Stimulated activated memory B cell treated with anti-CD40 and anti-IgM and Interleukin-4, amounts not matched to agents 10 μg/mL and 1 μg/mL and 100 μg/mL, for 72 hours (primary cell): ENCODE measurements at regions not wholly inside any gene's neighbourhood (a gene's known extent, or its start where the extent isn't known, plus 50 kb on each side); places are given as distances from the start of the nearest gene placed in this dataset.

Experiments
- ATAC-seq: fragments of 150-1000 bp; cut with Tn5 transposase; 2 replicates; pipeline ENCODE4 v1.10.0; 2021
- H3K27ac Mint-ChIP-seq: one replicate; pipeline ENCODE4 v1.8.0; 2022; ENCODE audit warnings: mild to moderate bottlenecking, mixed read lengths
- H3K27me3 Mint-ChIP-seq: one replicate; pipeline ENCODE4 v1.8.0; 2022; ENCODE audit warnings: mixed read lengths
- H3K36me3 Mint-ChIP-seq: one replicate; pipeline ENCODE4 v1.8.0; 2022; ENCODE audit warnings: mixed read lengths
- H3K4me1 Mint-ChIP-seq: one replicate; pipeline ENCODE4 v1.8.0; 2022; ENCODE audit warnings: mixed read lengths
- H3K4me3 Mint-ChIP-seq: one replicate; pipeline ENCODE4 v1.8.0; 2022; ENCODE audit warnings: mild to moderate bottlenecking, moderate library complexity, mixed read lengths
- H3K9me3 Mint-ChIP-seq: one replicate; pipeline ENCODE4 v1.8.0; 2022; ENCODE audit warnings: mixed read lengths

- no peaks in the 10 kb centered on the region for H3K9me3 Mint-ChIP-seq
- no peak for ATAC-seq
- no peaks in the 10 kb centered on the region for H3K27me3 Mint-ChIP-seq
- no peaks in the 10 kb centered on the region for H3K36me3 Mint-ChIP-seq
- no peak overlapping the region for H3K4me3 Mint-ChIP-seq
- no peak overlapping the region for H3K27ac Mint-ChIP-seq
- H3K4me1 Mint-ChIP-seq, result no peaks in the 10 kb centered on the region
Measured at GRCh38 chr4:45155081-45155777, 428.9 kb upstream of the GNPDA2 start.

GRCh38 chr4:45147866-45148265 lies 421.5 kb upstream of the GNPDA2 start:
- Mint-ChIP-seq H3K27me3 (no peaks in the 10 kb centered on the region), H3K9me3 (peaks cover 4% of the 10 kb centered on the region), H3K4me3 (no peak overlapping the region), H3K4me1 (no peaks in the 10 kb centered on the region), H3K36me3 (no peaks in the 10 kb centered on the region), H3K27ac (no peak overlapping the region)
- no peak for ATAC-seq

GRCh38 chr4:45131020-45131419 lies 404.7 kb upstream of the GNPDA2 start:
- Mint-ChIP-seq H3K4me1 (no peaks in the 10 kb centered on the region), H3K27ac (no peak overlapping the region), H3K36me3 (no peaks in the 10 kb centered on the region), H3K27me3 (no peaks in the 10 kb centered on the region), H3K4me3 (no peak overlapping the region), H3K9me3 (peaks cover 6% of the 10 kb centered on the region)
- no peak for ATAC-seq

GRCh38 chr4:45122406-45122805 lies 396.1 kb upstream of the GNPDA2 start:
- ATAC-seq, result no peak
- Mint-ChIP-seq H3K4me3 (no peak overlapping the region), H3K27me3 (no peaks in the 10 kb centered on the region), H3K9me3 (peaks cover 4% of the 10 kb centered on the region), H3K4me1 (no peaks in the 10 kb centered on the region), H3K36me3 (no peaks in the 10 kb centered on the region), H3K27ac (no peak overlapping the region)

GRCh38 chr4:45121426-45121975 lies 395.1 kb upstream of the GNPDA2 start:
- Mint-ChIP-seq H3K4me3 (no peak overlapping the region), H3K4me1 (no peaks in the 10 kb centered on the region), H3K27ac (no peak overlapping the region), H3K36me3 (no peaks in the 10 kb centered on the region), H3K9me3 (peaks cover 4% of the 10 kb centered on the region), H3K27me3 (no peaks in the 10 kb centered on the region)
- no peak for ATAC-seq

DNA sequence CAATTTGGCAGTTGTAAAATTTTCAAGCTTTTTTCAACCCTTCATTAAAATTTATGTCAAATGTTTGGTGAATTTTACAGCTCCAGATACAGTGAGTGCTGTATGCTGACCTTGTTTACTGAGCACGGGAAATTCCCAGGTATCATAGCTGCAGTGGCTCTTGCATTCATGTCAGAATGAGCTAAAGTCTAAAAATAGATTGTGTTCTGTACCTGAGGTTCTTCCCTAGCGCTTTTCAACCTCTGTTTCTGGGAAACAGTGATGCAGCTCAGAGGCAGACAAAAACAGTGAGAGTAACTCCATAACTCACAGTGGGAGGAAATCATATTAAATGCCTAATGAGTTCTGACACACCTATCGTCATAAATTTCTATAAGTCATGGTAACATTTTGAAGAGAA lies 393.8 kb upstream of the GNPDA2 start:
- no peaks in the 10 kb centered on the region for H3K36me3 Mint-ChIP-seq
- no peak for ATAC-seq
- H3K27ac Mint-ChIP-seq, result no peak overlapping the region
- no peak overlapping the region for H3K4me3 Mint-ChIP-seq
- no peaks in the 10 kb centered on the region for H3K27me3 Mint-ChIP-seq
- H3K4me1 Mint-ChIP-seq, result no peaks in the 10 kb centered on the region
- peaks cover 4% of the 10 kb centered on the region for H3K9me3 Mint-ChIP-seq

- ATAC-seq, result no peak
Measured at GRCh38 chr4:45119376-45119775, 393.0 kb upstream of the GNPDA2 start.

GRCh38 chr4:45102716-45103115 lies 376.4 kb upstream of the GNPDA2 start:
- ATAC-seq, result no peak
- Mint-ChIP-seq H3K27me3 (no peaks in the 10 kb centered on the region), H3K4me1 (no peaks in the 10 kb centered on the region), H3K4me3 (no peak overlapping the region), H3K9me3 (peaks cover 9% of the 10 kb centered on the region), H3K36me3 (no peaks in the 10 kb centered on the region), H3K27ac (no peak overlapping the region)

More at GRCh38 chr4:45119376-45119775, 393.0 kb upstream of the GNPDA2 start:
- no peak overlapping the region for H3K4me3 Mint-ChIP-seq
- peaks cover 4% of the 10 kb centered on the region for H3K9me3 Mint-ChIP-seq
- H3K27ac Mint-ChIP-seq, result no peak overlapping the region
- no peaks in the 10 kb centered on the region for H3K27me3 Mint-ChIP-seq
- no peaks in the 10 kb centered on the region for H3K36me3 Mint-ChIP-seq
- H3K4me1 Mint-ChIP-seq, result no peaks in the 10 kb centered on the region

DNA sequence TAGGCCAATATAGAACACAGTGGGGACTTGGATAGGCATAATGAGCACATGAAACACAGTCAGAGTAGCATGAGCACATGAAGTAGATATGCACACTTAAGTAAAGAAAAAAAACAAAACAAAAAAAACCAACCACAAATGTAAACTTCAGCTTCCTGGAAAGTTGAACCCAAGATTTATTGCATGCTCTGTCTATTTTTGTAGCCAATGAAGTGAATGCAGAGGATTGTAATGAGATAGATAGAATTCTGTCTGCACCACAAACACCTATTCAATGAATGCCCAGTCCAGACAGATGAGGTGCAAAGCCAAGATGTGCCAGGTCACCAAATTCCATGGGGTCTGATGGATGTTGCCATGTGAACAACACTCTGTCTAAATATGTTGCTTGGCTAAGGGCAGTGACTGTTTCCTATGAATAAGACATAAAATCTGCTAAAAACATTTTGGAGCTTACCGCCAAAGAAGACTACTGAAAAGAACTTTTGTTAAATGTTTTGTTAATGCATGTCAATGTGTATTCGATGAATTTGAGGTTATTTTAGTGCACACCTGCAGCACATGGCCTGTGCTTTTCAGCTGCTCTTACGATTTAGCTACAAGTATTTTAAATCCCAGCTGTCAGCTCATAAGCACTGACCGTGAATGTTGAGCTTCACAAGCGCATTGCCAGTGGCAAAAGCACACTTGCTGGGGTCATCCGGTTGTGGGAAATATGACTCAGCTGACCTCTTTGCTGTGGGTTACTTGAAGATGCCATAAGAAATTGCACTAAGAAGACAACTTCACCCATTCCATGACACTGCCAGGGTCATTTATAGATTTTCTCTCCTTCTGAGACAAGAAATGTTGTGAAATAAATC lies 374.8 kb upstream of the GNPDA2 start:
- H3K9me3 Mint-ChIP-seq, result peaks cover 9% of the 10 kb centered on the region
- no peak overlapping the region for H3K27ac Mint-ChIP-seq
- no peaks in the 10 kb centered on the region for H3K4me1 Mint-ChIP-seq
- no peak for ATAC-seq
- no peaks in the 10 kb centered on the region for H3K36me3 Mint-ChIP-seq
- no peaks in the 10 kb centered on the region for H3K27me3 Mint-ChIP-seq
- no peak overlapping the region for H3K4me3 Mint-ChIP-seq

- peaks cover 9% of the 10 kb centered on the region for H3K9me3 Mint-ChIP-seq
- no peak overlapping the region for H3K4me3 Mint-ChIP-seq
- H3K27me3 Mint-ChIP-seq, result no peaks in the 10 kb centered on the region
- H3K36me3 Mint-ChIP-seq, result no peaks in the 10 kb centered on the region
- no peaks in the 10 kb centered on the region for H3K4me1 Mint-ChIP-seq
- no peak overlapping the region for H3K27ac Mint-ChIP-seq
- ATAC-seq, result no peak
Measured at GRCh38 chr4:45099471-45099870, 373.1 kb upstream of the GNPDA2 start.

DNA sequence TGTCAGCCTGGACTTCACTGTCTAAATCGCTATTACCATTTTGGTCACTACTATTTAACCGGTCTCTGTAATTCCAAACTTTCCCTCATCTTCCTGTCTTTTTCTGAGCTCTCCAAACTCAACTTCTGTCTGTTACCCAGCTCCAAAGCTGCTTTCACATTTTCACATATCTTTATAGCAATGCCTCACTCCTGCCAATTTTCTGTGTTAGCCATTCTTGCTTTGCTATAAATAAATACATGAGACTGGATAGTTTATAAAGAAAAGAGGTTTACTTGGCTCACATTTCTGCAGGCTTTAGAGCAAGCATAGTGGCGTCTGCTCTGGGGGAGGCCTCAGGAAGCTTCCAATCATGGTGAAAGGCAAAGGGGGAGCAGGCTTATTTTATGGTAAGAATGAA lies 368.3 kb upstream of the GNPDA2 start:
- Mint-ChIP-seq H3K4me3 (no peak overlapping the region), H3K36me3 (no peaks in the 10 kb centered on the region), H3K27ac (no peak overlapping the region), H3K27me3 (no peaks in the 10 kb centered on the region), H3K9me3 (peaks cover 10% of the 10 kb centered on the region), H3K4me1 (no peaks in the 10 kb centered on the region)
- no peak for ATAC-seq

GRCh38 chr4:45082101-45082500 lies 355.7 kb upstream of the GNPDA2 start:
- no peak for ATAC-seq
- no peaks in the 10 kb centered on the region for H3K27me3 Mint-ChIP-seq
- H3K9me3 Mint-ChIP-seq, result peaks cover 20% of the 10 kb centered on the region
- no peak overlapping the region for H3K4me3 Mint-ChIP-seq
- H3K27ac Mint-ChIP-seq, result no peak overlapping the region
- H3K4me1 Mint-ChIP-seq, result no peaks in the 10 kb centered on the region
- H3K36me3 Mint-ChIP-seq, result no peaks in the 10 kb centered on the region

GRCh38 chr4:45079616-45080015 lies 353.3 kb upstream of the GNPDA2 start:
- H3K36me3 Mint-ChIP-seq, result no peaks in the 10 kb centered on the region
- H3K4me3 Mint-ChIP-seq, result no peak overlapping the region
- H3K4me1 Mint-ChIP-seq, result no peaks in the 10 kb centered on the region
- H3K9me3 Mint-ChIP-seq, result peaks cover 20% of the 10 kb centered on the region
- H3K27me3 Mint-ChIP-seq, result no peaks in the 10 kb centered on the region
- no peak for ATAC-seq
- H3K27ac Mint-ChIP-seq, result no peak overlapping the region

- Mint-ChIP-seq H3K27me3 (no peaks in the 10 kb centered on the region), H3K9me3 (peaks cover 18% of the 10 kb centered on the region), H3K36me3 (no peaks in the 10 kb centered on the region), H3K4me1 (no peaks in the 10 kb centered on the region), H3K27ac (no peak overlapping the region), H3K4me3 (no peak overlapping the region)
- ATAC-seq, result no peak
Measured at GRCh38 chr4:45078201-45078600, 351.8 kb upstream of the GNPDA2 start.

DNA sequence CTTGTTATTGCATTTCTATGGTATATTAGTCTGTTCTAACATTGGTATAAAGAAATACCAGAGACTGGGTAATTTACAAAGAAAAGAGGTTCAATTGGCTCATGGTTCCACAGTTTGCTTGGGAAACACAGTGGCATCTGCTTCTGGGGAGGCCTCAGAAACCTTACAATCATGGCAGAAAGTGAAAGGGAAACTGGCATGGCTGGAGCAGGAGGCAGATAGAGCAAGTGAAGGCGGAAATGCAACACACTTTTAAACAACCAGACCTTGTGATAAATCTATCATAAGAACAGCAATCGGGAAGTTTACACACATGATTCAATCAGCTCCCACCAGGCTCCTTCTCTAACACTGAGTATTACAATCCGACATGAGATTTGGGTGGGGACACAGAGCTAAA lies 346.6 kb upstream of the GNPDA2 start:
- ATAC-seq, result no peak
- H3K4me1 Mint-ChIP-seq, result no peaks in the 10 kb centered on the region

GRCh38 chr4:45064741-45065140 lies 338.4 kb upstream of the GNPDA2 start:
- H3K4me3 Mint-ChIP-seq, result no peak overlapping the region
- no peaks in the 10 kb centered on the region for H3K36me3 Mint-ChIP-seq
- no peaks in the 10 kb centered on the region for H3K4me1 Mint-ChIP-seq
- H3K27me3 Mint-ChIP-seq, result no peaks in the 10 kb centered on the region
- no peak overlapping the region for H3K27ac Mint-ChIP-seq
- ATAC-seq, result no peak
- peaks cover 7% of the 10 kb centered on the region for H3K9me3 Mint-ChIP-seq

More for the DNA sequence above, 346.6 kb upstream of the GNPDA2 start:
- Mint-ChIP-seq H3K27me3 (no peaks in the 10 kb centered on the region), H3K4me3 (no peak overlapping the region), H3K27ac (no peak overlapping the region), H3K36me3 (no peaks in the 10 kb centered on the region), H3K9me3 (peaks cover 5% of the 10 kb centered on the region)
